ENCODE measurements at regions not wholly inside any gene's neighbourhood (a gene's known extent, or its start where the extent isn't known, plus 50 kb on each side); places are given as distances from the start of the nearest gene placed in this dataset.
"Not testable (repeated sequence)": the region's sequence is repeated elsewhere in the genome, so short reads cannot be mapped to it uniquely, and the experiment has no call there.

GRCh38 chrX:42290608-42291007 lies 367.3 kb upstream of the CASK start:
- DNase-seq (no peak), ATAC-seq (ENCODE audit: poor library complexity) (no peak)
- intact Hi-C loops (cut with DNase I) = no loop called here

- intact Hi-C loops (cut with DNase I) = no loop called here
- DNase-seq (no peak), ATAC-seq (ENCODE audit: poor library complexity) (no peak)
Observed at GRCh38 chrX:42289492-42290385, 366.4 kb upstream of the CASK start.

- ATAC-seq (ENCODE audit: poor library complexity) = not testable (repeated sequence)
Observed at GRCh38 chrX:42285681-42286080, 362.3 kb upstream of the CASK start.

GRCh38 chrX:42276982-42277690 lies 353.8 kb upstream of the CASK start:
- DNase-seq = no peak
- ATAC-seq (ENCODE audit: poor library complexity) = no peak
- intact Hi-C loops (cut with DNase I) = no loop called here

More at GRCh38 chrX:42285681-42286080, 362.3 kb upstream of the CASK start:
- intact Hi-C loops (cut with DNase I); DNase-seq: not testable (repeated sequence)

GRCh38 chrX:42274151-42274550 lies 350.8 kb upstream of the CASK start:
- ATAC-seq (ENCODE audit: poor library complexity) = no peak
- no peak for DNase-seq
- intact Hi-C loops (cut with DNase I) = no loop called here

GRCh38 chrX:42273387-42273786 lies 350.0 kb upstream of the CASK start:
- DNase-seq (no peak), ATAC-seq (ENCODE audit: poor library complexity) (no peak)
- intact Hi-C loops (cut with DNase I) = no loop called here

- intact Hi-C loops (cut with DNase I) = no loop called here
- DNase-seq = no peak
- ATAC-seq (ENCODE audit: poor library complexity) = no peak
Observed at GRCh38 chrX:42269186-42269585, 345.8 kb upstream of the CASK start.

GRCh38 chrX:42260854-42261253 lies 337.5 kb upstream of the CASK start:
- intact Hi-C loops (cut with DNase I) = no loop called here
- no peak for ATAC-seq (ENCODE audit: poor library complexity)
- DNase-seq = no peak

GRCh38 chrX:42248226-42248625 lies 324.9 kb upstream of the CASK start:
- no peak for ATAC-seq (ENCODE audit: poor library complexity)
- no peak for DNase-seq
- intact Hi-C loops (cut with DNase I) = no loop called here

- ATAC-seq (ENCODE audit: poor library complexity) (no peak), DNase-seq (no peak)
Observed at GRCh38 chrX:42247241-42247640, 323.9 kb upstream of the CASK start.

GRCh38 chrX:42246814-42247213 lies 323.5 kb upstream of the CASK start:
- DNase-seq = no peak
- intact Hi-C loops (cut with DNase I) = no loop called here
- no peak for ATAC-seq (ENCODE audit: poor library complexity)

More at GRCh38 chrX:42247241-42247640, 323.9 kb upstream of the CASK start:
- intact Hi-C loops (cut with DNase I) = no loop called here

- ATAC-seq (ENCODE audit: poor library complexity) (no peak), DNase-seq (no peak)
- intact Hi-C loops (cut with DNase I) = no loop called here
Observed at GRCh38 chrX:42242004-42242403, 318.6 kb upstream of the CASK start.

GRCh38 chrX:42241421-42241820 lies 318.1 kb upstream of the CASK start:
- ATAC-seq (ENCODE audit: poor library complexity) (no peak), DNase-seq (no peak)
- intact Hi-C loops (cut with DNase I) = no loop called here

- intact Hi-C loops (cut with DNase I) = no loop called here
- DNase-seq = no peak
- no peak for ATAC-seq (ENCODE audit: poor library complexity)
Observed at GRCh38 chrX:42237956-42238355, 314.6 kb upstream of the CASK start.

- DNase-seq = no peak
- intact Hi-C loops (cut with DNase I) = no loop called here
- no peak for ATAC-seq (ENCODE audit: poor library complexity)
Observed at GRCh38 chrX:42229533-42229932, 306.2 kb upstream of the CASK start.

- ATAC-seq (ENCODE audit: poor library complexity) = no peak
- DNase-seq = no peak
- intact Hi-C loops (cut with DNase I) = no loop called here
Observed at GRCh38 chrX:42220666-42221065, 297.3 kb upstream of the CASK start.

- intact Hi-C loops (cut with DNase I) = no loop called here
- ATAC-seq (ENCODE audit: poor library complexity) (no peak), DNase-seq (no peak)
Observed at GRCh38 chrX:42220083-42220482, 296.7 kb upstream of the CASK start.

- DNase-seq = no peak
- no peak for ATAC-seq (ENCODE audit: poor library complexity)
- intact Hi-C loops (cut with DNase I) = no loop called here
Observed at GRCh38 chrX:42219231-42219630, 295.9 kb upstream of the CASK start.

- no peak for ATAC-seq (ENCODE audit: poor library complexity)
- DNase-seq = no peak
- intact Hi-C loops (cut with DNase I) = no loop called here
Observed at GRCh38 chrX:42195506-42195905, 272.2 kb upstream of the CASK start.

- intact Hi-C loops (cut with DNase I) = no loop called here
- no peak for ATAC-seq (ENCODE audit: poor library complexity)
- DNase-seq = no peak
Observed at GRCh38 chrX:42189576-42189975, 266.2 kb upstream of the CASK start.
